Thymus (tissue), 11 donors: ENCODE measurements at regions not wholly inside any gene's neighbourhood (a gene's known extent, or its start where the extent isn't known, plus 50 kb on each side); places are given as distances from the start of the nearest gene placed in this dataset.

Experiments
- DNase-seq, 9 donors: peaks; one replicate each; pipeline ENCODE4 v3.0.0-alpha.2; 2013; ENCODE audit warnings: low spot score in 9 of 9, low read depth in 6 of 9, missing footprints in 1 of 9
- H3K27ac ChIP-seq, 2 donors: one replicate each; pipeline ENCODE4 v1.5.1; 2013; ENCODE audit warnings: control low read depth in 1 of 2, low read depth in 1 of 2, low read length in 1 of 2, mild to moderate bottlenecking in 1 of 2, moderate library complexity in 1 of 2
- H3K27me3 ChIP-seq, 2 donors: one replicate each; pipeline ENCODE4 v1.5.1; 2013; ENCODE audit warnings: low read length in 1 of 2; ENCODE audit not compliant: control insufficient read depth in 2 of 2, insufficient read depth in 1 of 2
- H3K36me3 ChIP-seq, 2 donors: one replicate each; pipeline ENCODE4 v1.5.1; 2013; ENCODE audit warnings: low read length in 1 of 2, mild to moderate bottlenecking in 1 of 2, moderate library complexity in 1 of 2; ENCODE audit not compliant: control insufficient read depth in 2 of 2, insufficient read depth in 2 of 2
- H3K4me1 ChIP-seq, 2 donors: one replicate each; pipeline ENCODE4 v1.5.1; 2013; ENCODE audit warnings: low read length in 2 of 2; ENCODE audit not compliant: control insufficient read depth in 2 of 2, insufficient read depth in 2 of 2
- H3K4me3 ChIP-seq, 2 donors: one replicate each; pipeline ENCODE4 v1.5.1; 2013; ENCODE audit warnings: low read length in 2 of 2, control low read depth in 1 of 2, mild to moderate bottlenecking in 1 of 2
- H3K9me3 ChIP-seq, 2 donors: one replicate each; pipeline ENCODE4 v1.5.1; 2013; ENCODE audit warnings: low read length in 1 of 2, mild to moderate bottlenecking in 1 of 2; ENCODE audit not compliant: control insufficient read depth in 2 of 2, insufficient read depth in 1 of 2
- WGBS: extraction: QIAGEN DNeasy Blood & Tissue Kit; methylation state at CpG from one replicate; pipeline ENCODE4 v1.1.7; 2013; 5-methylcytosine and 5-hydroxymethylcytosine counted together
- donor health status: healthy.

- no peak overlapping the region for H3K27ac ChIP-seq
- 91% methylated on average over 1 of the region's 1 CpG for WGBS
- DNase-seq = no peak
- no peaks in the 10 kb centered on the region for H3K36me3 ChIP-seq
- no peaks in the 10 kb centered on the region for H3K9me3 ChIP-seq
- no peak overlapping the region for H3K4me3 ChIP-seq
- no peaks in the 10 kb centered on the region for H3K4me1 ChIP-seq
- no peaks in the 10 kb centered on the region for H3K27me3 ChIP-seq
Measured at GRCh38 chr4:86532851-86533250, 61.3 kb upstream of the PTPN13 start.

DNA sequence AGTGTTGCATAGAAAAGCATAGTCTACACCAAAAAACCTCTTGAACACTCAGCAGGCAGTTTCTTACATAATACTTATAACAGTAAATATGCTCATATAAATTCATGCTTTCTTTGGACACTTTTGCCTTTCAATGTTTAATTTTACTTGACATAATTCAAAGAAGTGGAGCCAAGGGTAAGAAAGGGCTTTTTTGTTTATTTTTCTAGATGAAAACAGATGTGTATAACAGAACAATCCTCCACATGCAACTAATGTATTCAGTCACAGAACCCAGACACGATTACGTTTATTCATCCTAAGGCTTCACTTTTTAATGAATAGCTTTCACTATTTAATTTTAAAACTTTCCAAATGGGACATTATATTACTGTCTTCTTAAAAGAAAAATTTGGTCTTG, 58.0 kb upstream of the PTPN13 start:
- Histone ChIP-seq H3K4me3 (no peak overlapping the region), H3K4me1 (no peaks in the 10 kb centered on the region), H3K27me3 (no peaks in the 10 kb centered on the region), H3K36me3 (no peaks in the 10 kb centered on the region), H3K9me3 (no peaks in the 10 kb centered on the region), H3K27ac (no peak overlapping the region)
- no peak for DNase-seq
- WGBS = 96% methylated on average over 2 of the region's 2 CpGs

GRCh38 chr4:86542319-86543027, 51.6 kb upstream of the PTPN13 start:
- Histone ChIP-seq H3K27ac (no peak overlapping the region), H3K4me1 (no peaks in the 10 kb centered on the region), H3K9me3 (peaks cover 0 to 13% of the 10 kb centered on the region in 2 donors), H3K4me3 (no peak overlapping the region), H3K36me3 (no peaks in the 10 kb centered on the region), H3K27me3 (no peaks in the 10 kb centered on the region)
- no peak for DNase-seq
- WGBS = 81% methylated on average over 4 of the region's 4 CpGs

DNA sequence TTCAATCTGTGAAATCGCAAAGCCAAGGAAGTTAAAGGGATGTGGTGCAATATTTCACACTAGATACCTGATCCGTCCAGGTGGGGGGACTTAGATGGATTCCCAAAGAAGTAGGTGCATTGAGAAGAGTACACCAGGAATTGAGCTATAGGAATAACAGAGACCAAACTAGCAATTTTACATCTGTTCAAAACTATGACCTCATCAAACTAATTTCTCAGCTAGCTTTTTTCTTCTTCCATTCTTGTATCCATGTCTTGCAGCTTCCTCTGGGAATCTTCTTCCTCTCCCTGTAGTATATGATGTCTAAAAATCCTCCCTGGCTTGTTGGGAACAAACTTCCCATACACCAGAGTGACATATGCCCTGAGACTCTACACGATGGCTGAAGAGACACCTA, 51.0 kb upstream of the PTPN13 start:
- WGBS = 87% methylated on average over 3 of the region's 3 CpGs
- H3K27me3 ChIP-seq = no peaks in the 10 kb centered on the region
- H3K4me1 ChIP-seq = no peaks in the 10 kb centered on the region
- no peak overlapping the region for H3K4me3 ChIP-seq
- peaks cover 0 to 14% of the 10 kb centered on the region in 2 donors for H3K9me3 ChIP-seq
- no peaks in the 10 kb centered on the region for H3K36me3 ChIP-seq
- H3K27ac ChIP-seq = no peak overlapping the region
- no peak for DNase-seq

DNA sequence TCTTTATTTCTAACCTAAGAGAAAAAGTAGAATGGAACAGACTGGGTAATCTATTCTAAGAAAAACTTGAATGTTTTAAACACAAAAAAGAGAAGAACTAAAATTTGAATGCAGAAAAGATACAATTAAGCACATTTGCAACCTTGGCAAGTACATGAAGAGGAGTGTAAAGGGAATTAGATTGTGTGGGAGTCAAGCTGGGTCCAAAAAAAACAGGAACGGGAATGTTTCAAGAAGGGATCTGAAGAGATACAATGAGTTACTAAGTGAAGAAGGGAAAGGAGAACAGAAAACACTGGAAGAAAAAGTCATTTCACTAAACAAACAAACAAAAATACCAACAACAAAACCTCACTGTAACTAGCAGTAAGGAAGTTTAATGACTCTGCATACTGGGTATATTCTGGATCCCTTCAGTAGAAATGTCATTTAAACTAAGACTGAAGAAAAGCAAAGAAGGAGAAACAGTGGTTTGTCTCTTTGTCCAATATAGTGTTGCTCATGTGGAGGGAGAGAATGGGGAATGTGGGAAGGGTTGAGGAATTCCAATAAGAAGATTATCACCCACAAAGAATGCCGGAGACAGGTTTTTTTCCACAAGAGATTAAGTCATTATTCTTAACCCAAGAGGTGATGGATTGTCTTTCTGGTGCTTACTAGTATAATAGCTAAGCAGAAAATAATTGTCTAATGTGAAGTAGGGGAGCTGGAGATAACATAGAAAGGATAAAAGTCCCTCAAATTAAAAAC, 50.4 kb upstream of the PTPN13 start:
- Histone ChIP-seq H3K4me1 (no peaks in the 10 kb centered on the region), H3K4me3 (no peak overlapping the region), H3K27me3 (no peaks in the 10 kb centered on the region), H3K27ac (no peak overlapping the region), H3K9me3 (peaks cover 0 to 14% of the 10 kb centered on the region in 2 donors), H3K36me3 (no peaks in the 10 kb centered on the region)
- WGBS = 70% methylated on average over 2 of the region's 2 CpGs
- no peak for DNase-seq

DNA sequence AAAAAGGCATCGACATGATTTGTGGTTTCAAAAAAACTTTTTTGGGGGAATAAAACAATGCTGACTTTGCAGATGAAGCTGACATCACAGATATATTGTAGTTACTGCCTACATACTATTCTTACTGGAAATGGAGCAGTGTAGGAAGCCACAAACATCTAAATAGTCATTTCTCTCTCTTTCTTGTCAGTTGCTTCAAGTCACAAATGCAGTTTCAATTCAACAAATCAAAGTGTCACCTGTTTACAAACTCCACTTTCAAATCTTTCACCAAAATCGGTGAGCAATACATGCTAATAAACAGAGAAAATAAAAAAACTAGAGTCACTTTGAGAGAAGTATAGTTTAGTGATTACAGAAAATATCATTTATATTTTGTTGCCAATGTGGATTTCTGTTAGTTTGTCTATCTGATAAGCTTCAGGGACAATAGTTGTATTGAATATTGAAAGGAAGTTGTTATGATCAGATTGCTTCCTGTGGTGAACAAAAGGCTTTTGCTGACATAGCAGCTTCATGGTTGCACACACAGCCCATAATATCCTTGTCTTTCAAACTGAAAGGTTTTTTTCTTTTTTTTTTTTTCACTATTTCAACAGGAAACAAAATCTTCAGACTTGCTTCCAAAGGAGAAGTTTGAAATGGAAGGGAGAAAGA, 49.7 kb upstream of the PTPN13 start:
- WGBS = 26% methylated on average over 2 of the region's 2 CpGs
- Histone ChIP-seq H3K36me3 (no peaks in the 10 kb centered on the region), H3K4me1 (no peaks in the 10 kb centered on the region), H3K27ac (no peak overlapping the region), H3K4me3 (no peak overlapping the region), H3K9me3 (peaks cover 0 to 14% of the 10 kb centered on the region in 2 donors), H3K27me3 (no peaks in the 10 kb centered on the region)
- peak in 2 of 9 donors; percentile 4 to 20 for DNase-seq
